CD14-positive monocyte (primary cell): ENCODE measurements at regions not wholly inside any gene's neighbourhood (a gene's known extent, or its start where the extent isn't known, plus 50 kb on each side); places are given as distances from the start of the nearest gene placed in this dataset.

Experiments used
- DNase-seq, 3 donors: peaks; one replicate each; pipeline ENCODE4 v3.0.0-alpha.2; 2011 to 2022
- H2AFZ ChIP-seq: 2 replicates; pipeline ENCODE4 v1.6.0; 2012; ENCODE audit warnings: mild to moderate bottlenecking, low read depth, low read length, inconsistent platforms; ENCODE audit not compliant: insufficient read depth, poor library complexity, severe bottlenecking
- H3K27ac ChIP-seq, 2 donors: 1 replicate in 1 of 2; 2 replicates in 1 of 2; pipeline ENCODE4 v1.5.1; 2012 to 2013; ENCODE audit warnings: low read length in 2 of 2, control low read depth in 1 of 2, inconsistent platforms in 1 of 2, low read depth in 1 of 2, mild to moderate bottlenecking in 1 of 2
- H3K27me3 ChIP-seq, 2 donors: one replicate each; pipeline versions ENCODE4 v1.6.0 to v1.6.1; 2011 to 2013; ENCODE audit warnings: low read length in 2 of 2; ENCODE audit not compliant: control insufficient read depth in 2 of 2, insufficient read depth in 2 of 2
- H3K36me3 ChIP-seq, 2 donors: replicated peaks in 1 of 2; 1 replicate in 1 of 2; 2 replicates in 1 of 2; pipeline versions ENCODE4 v1.5.1 to v1.6.1; 2012 to 2013; ENCODE audit warnings: low read length in 2 of 2, control low read depth in 1 of 2, inconsistent platforms in 1 of 2, mild to moderate bottlenecking in 1 of 2; ENCODE audit not compliant: insufficient read depth in 2 of 2, control insufficient read depth in 1 of 2
- H3K4me1 ChIP-seq, 2 donors: 1 replicate in 1 of 2; 2 replicates in 1 of 2; pipeline versions ENCODE4 v1.5.1 to v1.6.1; 2012 to 2013; ENCODE audit warnings: low read length in 2 of 2, control low read depth in 1 of 2, inconsistent platforms in 1 of 2, mild to moderate bottlenecking in 1 of 2, moderate library complexity in 1 of 2; ENCODE audit not compliant: insufficient read depth in 2 of 2, control insufficient read depth in 1 of 2
- H3K4me2 ChIP-seq: replicated peaks from 2 replicates; pipeline ENCODE3; 2012; ENCODE audit warnings: low read length, moderate library complexity, mild to moderate bottlenecking; ENCODE audit not compliant: poor library complexity, severe bottlenecking; ENCODE audit errors: extremely low read depth
- H3K4me3 ChIP-seq, 3 experiments: fragments of 200-600 bp in 1 of 3; sonication (generic) in 1 of 3; replicated peaks in 1 of 3; 1 replicate in 2 of 3; 2 replicates in 1 of 3; pipeline ENCODE4 v1.5.1; 2011 to 2013; ENCODE audit warnings: low read length in 3 of 3, mild to moderate bottlenecking in 3 of 3, control low read depth in 2 of 3, low read depth in 2 of 3, inconsistent platforms in 1 of 3, moderate library complexity in 1 of 3
- H3K79me2 ChIP-seq: 2 replicates; pipeline ENCODE4 v1.6.0; 2012; ENCODE audit warnings: mild to moderate bottlenecking, control low read depth, inconsistent platforms, low read length, moderate library complexity; ENCODE audit not compliant: insufficient read depth
- H3K9ac ChIP-seq: 2 replicates; pipeline ENCODE4 v1.6.0; 2017; ENCODE audit warnings: low read length, mild to moderate bottlenecking; ENCODE audit not compliant: insufficient read depth, poor library complexity, severe bottlenecking
- H3K9me3 ChIP-seq, 2 donors: replicated peaks in 1 of 2; 1 replicate in 1 of 2; 2 replicates in 1 of 2; pipeline versions ENCODE4 v1.5.1 to v1.6.1; 2012 to 2013; ENCODE audit warnings: low read length in 2 of 2, control low read depth in 1 of 2; ENCODE audit not compliant: control insufficient read depth in 1 of 2, insufficient read depth in 1 of 2
- H4K20me1 ChIP-seq: 2 replicates; pipeline ENCODE4 v1.6.0; 2012; ENCODE audit warnings: mild to moderate bottlenecking, low read length, control low read depth, moderate library complexity; ENCODE audit not compliant: insufficient read depth
- H3K27ac Mint-ChIP-seq, 7 donors: one replicate each; pipeline ENCODE4 v1.8.0; 2020; ENCODE audit warnings: mild to moderate bottlenecking in 7 of 7, mixed read lengths in 7 of 7, moderate library complexity in 6 of 7, inconsistent platforms in 2 of 7
- H3K27me3 Mint-ChIP-seq, 3 donors: one replicate each; pipeline ENCODE4 v1.8.0; 2021 to 2022; ENCODE audit warnings: low read depth in 3 of 3, mild to moderate bottlenecking in 3 of 3, mixed read lengths in 3 of 3, moderate library complexity in 3 of 3, inconsistent platforms in 1 of 3
- H3K36me3 Mint-ChIP-seq, 2 donors: one replicate each; pipeline ENCODE4 v1.8.0; 2020; ENCODE audit warnings: mixed read lengths in 2 of 2, inconsistent platforms in 1 of 2, mild to moderate bottlenecking in 1 of 2
- H3K4me1 Mint-ChIP-seq: one replicate; pipeline ENCODE4 v1.8.0; 2020; ENCODE audit warnings: mild to moderate bottlenecking, mixed read lengths
- H3K4me3 Mint-ChIP-seq, 2 donors: one replicate each; pipeline ENCODE4 v1.8.0; 2020; ENCODE audit warnings: mild to moderate bottlenecking in 2 of 2, mixed read lengths in 2 of 2, moderate library complexity in 1 of 2
- H3K9me3 Mint-ChIP-seq, 7 donors: one replicate each; pipeline ENCODE4 v1.8.0; 2020 to 2022; ENCODE audit warnings: mixed read lengths in 7 of 7, mild to moderate bottlenecking in 6 of 7, moderate library complexity in 6 of 7, inconsistent platforms in 2 of 7
- WGBS: methylation state at CpG from one replicate; pipeline ENCODE4 v1.1.5; 2013; ENCODE audit warnings: missing lambda C conversion rate; ENCODE audit not compliant: insufficient coverage; 5-methylcytosine and 5-hydroxymethylcytosine counted together
- intact Hi-C, 2 donors: fragments of 100-400 bp; cut with micrococcal nuclease; formaldehyde crosslinking; loops; one replicate each; pipeline versions ENCODE4 v1.15.0 to v1.15.1; 2023
- TF ChIP-seq, protein P1 (sequence below): fragments of 200-600 bp; IDR thresholded peaks from one replicate; pipeline ENCODE4 v1.8.0; 2022; ENCODE audit warnings: antibody characterized with exemption, mild to moderate bottlenecking

DNA sequence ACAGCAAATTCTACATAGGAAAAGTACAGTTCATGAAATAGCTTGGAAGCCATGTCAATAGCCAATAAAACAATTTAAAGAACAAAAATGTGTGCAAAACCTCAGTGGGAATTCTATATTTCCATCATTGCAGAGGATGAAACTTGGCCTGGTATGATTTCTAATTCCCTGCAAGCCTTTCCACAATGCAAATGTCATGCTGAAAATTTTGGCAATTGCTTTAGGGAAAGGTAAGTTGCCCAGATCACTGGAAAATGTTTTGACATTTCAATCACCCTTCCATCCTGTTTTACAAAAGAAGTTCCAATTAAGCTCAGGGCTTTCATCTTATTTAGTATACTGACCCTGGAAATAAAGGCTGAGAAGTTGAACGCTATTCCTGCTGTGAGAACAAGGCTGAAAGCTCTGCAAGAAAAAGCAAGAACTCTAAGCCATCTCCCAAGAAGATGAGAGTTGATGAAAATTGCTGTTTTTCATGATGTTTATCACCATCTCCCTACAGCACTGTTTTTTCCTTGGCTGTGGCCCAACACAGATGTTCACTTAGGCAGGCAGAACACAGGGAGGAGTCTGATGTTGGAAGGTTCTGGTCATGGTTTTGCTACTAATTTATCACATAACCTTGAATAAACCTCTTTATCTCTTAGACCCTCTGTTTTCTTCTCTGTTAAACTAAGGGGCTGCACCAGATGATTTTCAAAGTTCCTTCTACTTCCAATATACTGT is 263.7 kb downstream of the KCTD12 start:
- peaks cover 2% of the 10 kb centered on the region in 3 donors for H3K27me3 Mint-ChIP-seq
- H3K4me3 ChIP-seq: no peak overlapping the region
- H3K9me3 Mint-ChIP-seq: peaks cover 0 to 19% (median 7%) of the 10 kb centered on the region in 7 donors
- TF ChIP-seq, protein P1, sequence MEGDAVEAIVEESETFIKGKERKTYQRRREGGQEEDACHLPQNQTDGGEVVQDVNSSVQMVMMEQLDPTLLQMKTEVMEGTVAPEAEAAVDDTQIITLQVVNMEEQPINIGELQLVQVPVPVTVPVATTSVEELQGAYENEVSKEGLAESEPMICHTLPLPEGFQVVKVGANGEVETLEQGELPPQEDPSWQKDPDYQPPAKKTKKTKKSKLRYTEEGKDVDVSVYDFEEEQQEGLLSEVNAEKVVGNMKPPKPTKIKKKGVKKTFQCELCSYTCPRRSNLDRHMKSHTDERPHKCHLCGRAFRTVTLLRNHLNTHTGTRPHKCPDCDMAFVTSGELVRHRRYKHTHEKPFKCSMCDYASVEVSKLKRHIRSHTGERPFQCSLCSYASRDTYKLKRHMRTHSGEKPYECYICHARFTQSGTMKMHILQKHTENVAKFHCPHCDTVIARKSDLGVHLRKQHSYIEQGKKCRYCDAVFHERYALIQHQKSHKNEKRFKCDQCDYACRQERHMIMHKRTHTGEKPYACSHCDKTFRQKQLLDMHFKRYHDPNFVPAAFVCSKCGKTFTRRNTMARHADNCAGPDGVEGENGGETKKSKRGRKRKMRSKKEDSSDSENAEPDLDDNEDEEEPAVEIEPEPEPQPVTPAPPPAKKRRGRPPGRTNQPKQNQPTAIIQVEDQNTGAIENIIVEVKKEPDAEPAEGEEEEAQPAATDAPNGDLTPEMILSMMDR: no peak
- H3K27me3 ChIP-seq: no peaks in the 10 kb centered on the region
- no peak overlapping the region for H3K4me3 Mint-ChIP-seq
- H3K9me3 ChIP-seq: no peaks in the 10 kb centered on the region
- no CpG with 5 or more reads among the region's 1 CpG for WGBS
- no peak overlapping the region for H3K9ac ChIP-seq
- no peak overlapping the region for H2AFZ ChIP-seq
- no peak overlapping the region for H3K4me2 ChIP-seq
- H3K79me2 ChIP-seq: no peaks in the 10 kb centered on the region
- intact Hi-C loops: no loop called here
- no peak overlapping the region for H3K27ac ChIP-seq
- no peaks in the 10 kb centered on the region for H4K20me1 ChIP-seq
- no peaks in the 10 kb centered on the region for H3K4me1 ChIP-seq
- H3K36me3 Mint-ChIP-seq: no peaks in the 10 kb centered on the region
- DNase-seq: no peak
- H3K27ac Mint-ChIP-seq: no peak overlapping the region
- H3K36me3 ChIP-seq: no peaks in the 10 kb centered on the region
- peaks cover 5% of the 10 kb centered on the region for H3K4me1 Mint-ChIP-seq

DNA sequence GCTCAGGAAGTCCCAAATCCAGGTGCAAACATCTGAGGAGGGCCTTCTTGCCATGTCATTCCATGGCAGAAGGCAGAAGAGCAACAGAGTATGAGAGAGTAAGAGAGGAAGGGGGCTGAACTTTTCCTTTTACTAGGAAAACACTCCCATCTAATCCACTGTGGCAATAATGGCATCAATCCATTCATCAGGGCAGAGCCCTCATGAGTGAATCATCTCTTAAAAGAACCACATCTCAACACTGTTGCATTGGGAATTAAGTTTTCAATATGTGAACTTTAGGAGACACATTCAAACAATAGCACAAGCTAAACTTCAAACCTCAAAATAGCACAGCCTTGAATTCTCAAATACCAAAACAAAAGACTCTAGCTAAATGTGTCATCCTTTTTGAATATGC is 264.5 kb downstream of the KCTD12 start:
- no peaks in the 10 kb centered on the region for H3K27me3 ChIP-seq
- H3K4me1 ChIP-seq: no peaks in the 10 kb centered on the region
- no peak for DNase-seq
- H3K9me3 Mint-ChIP-seq: peaks cover 0 to 19% (median 7%) of the 10 kb centered on the region in 7 donors
- no peak overlapping the region for H3K27ac Mint-ChIP-seq
- H2AFZ ChIP-seq: no peak overlapping the region
- no peak overlapping the region for H3K27ac ChIP-seq
- H3K4me2 ChIP-seq: no peak overlapping the region
- H3K27me3 Mint-ChIP-seq: peaks cover under 1 to 2% (median 2%) of the 10 kb centered on the region in 3 donors
- H4K20me1 ChIP-seq: no peaks in the 10 kb centered on the region
- no peak overlapping the region for H3K9ac ChIP-seq
- no peaks in the 10 kb centered on the region for H3K79me2 ChIP-seq
- no peaks in the 10 kb centered on the region for H3K36me3 ChIP-seq
- H3K36me3 Mint-ChIP-seq: no peaks in the 10 kb centered on the region
- no peak overlapping the region for H3K4me3 ChIP-seq
- intact Hi-C loops: no loop called here
- H3K4me1 Mint-ChIP-seq: peaks cover 5% of the 10 kb centered on the region
- TF ChIP-seq, protein P1: no peak
- H3K4me3 Mint-ChIP-seq: no peak overlapping the region
- no peaks in the 10 kb centered on the region for H3K9me3 ChIP-seq
